Kidney epithelial cell (primary cell): ENCODE measurements at regions not wholly inside any gene's neighbourhood (a gene's known extent, or its start where the extent isn't known, plus 50 kb on each side); places are given as distances from the start of the nearest gene placed in this dataset.

ENCODE experiments used
- DNase-seq: peaks from one replicate; pipeline ENCODE4 v3.0.0-alpha.2; 2010; ENCODE audit warnings: low read depth
- H3K27me3 ChIP-seq: 2 replicates; pipeline ENCODE4 v1.6.0; 2011; ENCODE audit warnings: low read length; ENCODE audit not compliant: control insufficient read depth, insufficient read depth
- H3K36me3 ChIP-seq: 2 replicates; pipeline ENCODE4 v1.5.1; 2011; ENCODE audit warnings: low read length; ENCODE audit not compliant: control insufficient read depth, insufficient read depth
- H3K4me3 ChIP-seq: 2 replicates; pipeline ENCODE4 v1.5.1; 2011; ENCODE audit warnings: low read depth, mild to moderate bottlenecking, control low read depth, low read length
- TF ChIP-seq, protein P1 (sequence below): IDR thresholded peaks from 2 replicates; pipeline ENCODE4 v1.5.1; 2011; ENCODE audit warnings: mild to moderate bottlenecking, moderate library complexity, low read length, control low read depth, inconsistent platforms; ENCODE audit not compliant: insufficient read depth, poor library complexity, severe bottlenecking

DNA sequence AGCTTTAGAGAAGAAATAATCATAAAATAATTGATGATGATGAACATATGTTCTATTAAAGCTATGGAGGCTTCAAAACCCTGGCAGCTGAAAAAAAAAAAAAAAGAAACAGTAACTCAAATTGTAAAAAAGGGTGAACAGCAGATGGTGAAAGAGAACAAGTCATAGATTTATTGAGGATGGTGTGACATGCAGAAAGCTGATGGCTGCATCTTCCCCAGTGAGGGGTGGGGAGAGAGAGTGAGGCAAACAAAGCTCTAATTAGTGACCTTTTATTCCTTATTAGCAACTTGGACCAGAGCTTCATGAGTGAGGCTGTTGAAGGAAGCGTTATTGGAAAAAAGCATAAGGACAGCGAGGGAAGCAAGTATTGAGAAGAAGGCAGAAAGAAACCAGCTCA, 191.7 kb downstream of the EDN1 start:
- no peaks in the 10 kb centered on the region for H3K36me3 ChIP-seq
- no peaks in the 10 kb centered on the region for H3K27me3 ChIP-seq
- TF ChIP-seq, protein P1, sequence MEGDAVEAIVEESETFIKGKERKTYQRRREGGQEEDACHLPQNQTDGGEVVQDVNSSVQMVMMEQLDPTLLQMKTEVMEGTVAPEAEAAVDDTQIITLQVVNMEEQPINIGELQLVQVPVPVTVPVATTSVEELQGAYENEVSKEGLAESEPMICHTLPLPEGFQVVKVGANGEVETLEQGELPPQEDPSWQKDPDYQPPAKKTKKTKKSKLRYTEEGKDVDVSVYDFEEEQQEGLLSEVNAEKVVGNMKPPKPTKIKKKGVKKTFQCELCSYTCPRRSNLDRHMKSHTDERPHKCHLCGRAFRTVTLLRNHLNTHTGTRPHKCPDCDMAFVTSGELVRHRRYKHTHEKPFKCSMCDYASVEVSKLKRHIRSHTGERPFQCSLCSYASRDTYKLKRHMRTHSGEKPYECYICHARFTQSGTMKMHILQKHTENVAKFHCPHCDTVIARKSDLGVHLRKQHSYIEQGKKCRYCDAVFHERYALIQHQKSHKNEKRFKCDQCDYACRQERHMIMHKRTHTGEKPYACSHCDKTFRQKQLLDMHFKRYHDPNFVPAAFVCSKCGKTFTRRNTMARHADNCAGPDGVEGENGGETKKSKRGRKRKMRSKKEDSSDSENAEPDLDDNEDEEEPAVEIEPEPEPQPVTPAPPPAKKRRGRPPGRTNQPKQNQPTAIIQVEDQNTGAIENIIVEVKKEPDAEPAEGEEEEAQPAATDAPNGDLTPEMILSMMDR: no peak

DNA sequence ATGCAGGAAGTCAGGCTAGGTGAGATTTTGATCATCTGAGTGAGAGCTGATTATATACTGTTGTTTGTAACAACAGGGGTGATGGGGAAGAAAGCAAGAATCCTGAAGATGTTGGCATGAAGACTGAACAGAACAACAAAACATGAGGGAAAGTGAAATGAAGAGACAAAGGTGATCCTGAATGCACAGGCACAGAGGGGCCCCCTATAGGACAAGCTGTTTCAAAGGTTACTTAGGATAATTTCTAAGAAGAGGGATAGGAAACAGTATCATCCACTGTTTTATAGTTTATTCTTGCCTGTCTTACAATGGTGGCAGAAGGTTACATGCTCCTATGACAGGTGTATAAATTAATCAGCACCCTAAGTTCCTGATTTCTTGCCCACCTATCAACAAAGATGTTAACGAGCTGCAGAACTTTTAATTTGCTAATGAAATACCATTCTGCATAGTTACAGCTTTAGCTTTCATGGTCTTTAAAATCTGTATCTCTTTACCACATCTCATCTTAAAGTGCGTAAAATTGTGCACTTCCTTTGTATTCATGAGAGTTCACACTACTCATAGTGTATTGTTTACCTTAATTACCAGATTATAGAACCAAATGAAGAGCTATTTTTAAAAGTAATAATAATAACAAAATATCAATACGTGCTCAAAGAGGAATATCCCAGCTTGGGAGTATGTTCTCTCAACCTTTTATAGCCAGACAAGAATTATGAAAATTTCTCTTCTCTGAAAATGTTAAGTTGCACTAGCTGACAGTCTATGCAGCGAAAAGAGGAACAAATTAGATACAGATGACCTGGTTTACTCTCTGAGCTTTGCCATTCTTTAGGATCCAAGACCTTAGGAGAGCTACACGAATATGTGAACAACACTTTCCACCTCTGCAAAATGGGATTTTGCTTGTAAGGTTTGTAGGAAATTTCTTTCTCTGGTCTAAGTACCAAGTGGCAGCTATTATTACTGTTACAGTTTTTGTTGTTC, 192.5 kb downstream of the EDN1 start:
- TF ChIP-seq, protein P1: peak; percentile 30
- no peak for DNase-seq
- Histone ChIP-seq H3K27me3 (no peaks in the 10 kb centered on the region), H3K4me3 (no peak overlapping the region), H3K36me3 (no peaks in the 10 kb centered on the region)

More for the DNA sequence above, 191.7 kb downstream of the EDN1 start:
- no peak for DNase-seq
- H3K4me3 ChIP-seq: no peak overlapping the region

GRCh38 chr6:12483712-12484111, 193.6 kb downstream of the EDN1 start:
- TF ChIP-seq, protein P1: no peak
- H3K27me3 ChIP-seq: no peaks in the 10 kb centered on the region
- no peaks in the 10 kb centered on the region for H3K36me3 ChIP-seq
- peak; percentile 95 for DNase-seq
- no peak overlapping the region for H3K4me3 ChIP-seq

- TF ChIP-seq, protein P1: no peak
- no peak for DNase-seq
- H3K4me3 ChIP-seq: no peak overlapping the region
- no peaks in the 10 kb centered on the region for H3K36me3 ChIP-seq
- no peaks in the 10 kb centered on the region for H3K27me3 ChIP-seq
Measured at GRCh38 chr6:12484519-12484918, 194.4 kb downstream of the EDN1 start.

- TF ChIP-seq, protein P1: no peak
- DNase-seq: no peak
- Histone ChIP-seq H3K4me3 (no peak overlapping the region), H3K27me3 (no peaks in the 10 kb centered on the region), H3K36me3 (no peaks in the 10 kb centered on the region)
Measured at GRCh38 chr6:12485226-12485764, 195.1 kb downstream of the EDN1 start.
